Limb (tissue), 2 donors: ENCODE measurements at regions not wholly inside any gene's neighbourhood (a gene's known extent, or its start where the extent isn't known, plus 50 kb on each side); places are given as distances from the start of the nearest gene placed in this dataset.
"Not testable (repeated sequence)": the region's sequence is repeated elsewhere in the genome, so short reads cannot be mapped to it uniquely, and the experiment has no call there.

Experiments
- DNase-seq, 2 donors: peaks; one replicate each; pipeline ENCODE4 v3.0.0-alpha.2; 2016; ENCODE audit errors: extremely low spot score in 2 of 2

DNA sequence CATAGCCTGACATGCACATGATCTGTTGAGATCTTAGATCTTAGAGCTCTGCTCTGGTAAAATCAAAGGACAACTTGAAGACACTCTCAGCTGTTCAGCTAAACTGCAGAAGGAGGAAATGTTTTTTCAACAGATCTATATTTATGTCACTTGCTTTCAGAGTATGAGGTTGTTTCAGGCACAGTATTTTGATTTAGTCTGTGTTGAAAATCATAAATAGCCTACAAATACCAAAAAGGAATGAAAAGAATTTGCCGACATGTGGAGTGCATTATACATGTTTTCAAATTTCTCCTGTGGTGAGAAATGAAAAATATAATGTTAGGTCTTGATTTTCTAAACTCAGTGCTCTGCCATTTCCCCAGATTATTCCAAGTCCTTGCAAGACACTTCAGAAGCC is 1118.4 kb downstream of the TBL1XR1 start:
- peak in 1 of 2 donors; percentile 34 for DNase-seq

DNA sequence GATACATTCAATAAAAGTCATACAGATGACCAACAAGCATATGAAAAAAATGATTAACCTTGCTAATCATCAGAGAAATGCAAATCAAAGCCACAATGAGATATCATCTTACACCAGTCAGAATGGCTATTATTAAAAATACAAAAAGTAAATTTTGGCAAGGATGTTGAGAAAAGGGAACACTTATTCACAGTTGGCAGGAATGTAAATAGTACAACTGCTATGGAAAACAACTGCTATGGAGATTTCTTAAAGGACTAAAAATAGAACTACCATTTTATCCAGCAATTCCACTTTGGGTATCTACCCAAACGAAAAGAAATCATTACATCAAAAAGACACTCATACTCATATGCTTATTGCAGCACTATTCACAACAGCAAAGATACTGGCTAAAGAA is 1121.8 kb downstream of the TBL1XR1 start:
- no peak for DNase-seq

DNA sequence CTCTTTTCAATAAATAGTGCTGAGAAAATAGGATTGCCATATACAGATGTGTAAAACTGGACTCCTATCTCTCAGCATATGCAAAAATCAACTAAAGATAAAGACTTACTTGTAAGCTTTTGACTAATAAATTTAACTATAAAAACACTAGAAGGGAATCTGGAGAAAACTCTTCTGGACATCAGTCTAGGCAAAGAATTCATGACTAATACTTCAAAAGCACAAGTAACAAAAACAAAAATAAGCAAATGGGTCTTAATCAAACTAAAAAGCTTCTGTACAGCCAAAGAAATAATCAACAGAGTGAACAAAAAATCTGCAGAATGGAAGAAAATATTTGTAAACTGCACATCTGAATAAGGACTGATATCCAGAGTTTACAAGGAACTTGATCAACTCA is 1122.2 kb downstream of the TBL1XR1 start:
- no peak for DNase-seq

DNA sequence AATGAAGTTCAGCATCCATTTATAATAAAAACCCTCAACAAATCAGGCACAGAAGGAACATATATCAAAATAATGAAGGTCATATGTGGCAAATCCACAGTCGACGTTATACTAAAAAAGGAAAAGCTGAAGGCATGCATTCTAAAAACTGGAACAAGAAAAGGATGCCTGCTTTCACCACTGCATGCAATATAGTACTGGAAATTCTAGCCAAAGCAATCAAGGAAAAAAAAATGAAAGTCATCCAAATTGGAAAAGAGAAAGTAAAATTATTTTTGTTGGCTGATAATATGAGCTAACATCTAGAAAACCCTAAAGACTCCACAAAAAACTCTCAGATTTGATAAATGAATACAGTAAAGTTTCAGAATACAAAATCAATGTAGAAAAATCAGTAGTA is 1123.2 kb downstream of the TBL1XR1 start:
- no peak for DNase-seq

DNA sequence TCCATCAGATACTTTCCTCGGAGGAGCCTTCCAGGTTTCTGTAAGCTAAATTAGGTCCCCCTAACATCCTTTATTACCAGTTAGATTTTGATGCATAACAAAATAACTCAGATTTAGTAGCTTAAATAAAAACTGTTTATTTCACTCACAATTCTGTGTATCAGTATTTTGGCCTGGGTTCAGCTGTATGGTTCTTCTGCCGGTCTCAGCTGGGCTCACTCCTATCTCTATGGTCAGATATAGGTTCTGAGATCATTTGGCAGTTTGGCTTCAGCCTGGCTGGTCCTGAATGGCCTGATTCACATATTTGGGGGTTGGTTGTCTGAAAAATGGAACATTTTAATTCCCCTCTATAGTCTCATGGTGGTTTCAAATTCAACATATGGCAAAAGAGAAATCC is 1125.3 kb downstream of the TBL1XR1 start:
- DNase-seq, result no peak

DNA sequence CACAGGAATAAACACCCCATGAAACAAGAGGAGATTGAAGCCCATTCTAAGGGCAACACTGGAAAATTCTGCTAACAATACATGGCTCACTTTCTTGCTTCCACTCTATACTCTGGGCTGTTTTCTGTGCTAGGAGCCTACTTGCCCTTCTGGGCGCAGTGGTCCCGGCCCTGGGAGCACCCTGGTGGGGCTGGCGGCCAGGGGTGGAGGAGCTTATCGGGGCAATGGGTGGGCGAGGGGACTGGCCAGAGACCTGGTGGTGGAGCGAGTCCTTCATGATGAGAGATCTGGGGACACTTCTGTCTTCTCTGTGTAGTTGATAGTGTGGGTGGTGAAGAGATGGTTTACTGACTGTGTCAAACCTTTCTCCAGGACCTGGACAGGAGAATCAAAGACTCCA is 1128.5 kb downstream of the TBL1XR1 start:
- DNase-seq, result no peak

DNA sequence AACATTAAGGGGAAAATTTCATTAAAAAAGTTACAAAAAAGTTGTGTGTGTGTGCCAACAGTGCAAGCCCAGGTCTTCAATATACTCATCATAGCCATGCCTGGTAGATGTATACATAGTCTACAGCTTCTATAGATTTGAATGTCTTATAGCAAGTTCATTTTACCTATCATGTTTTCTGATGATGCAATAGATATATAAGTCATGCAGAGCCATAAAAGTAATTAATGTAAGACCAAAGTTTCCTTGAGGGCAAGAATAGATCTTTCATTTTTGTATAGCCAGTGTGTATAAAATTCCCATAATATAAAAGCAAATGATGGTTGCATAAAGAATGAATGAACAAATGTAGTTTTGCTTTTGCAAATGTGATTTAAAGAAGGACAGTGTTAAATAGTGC is 1138.4 kb downstream of the TBL1XR1 start:
- no peak for DNase-seq

DNA sequence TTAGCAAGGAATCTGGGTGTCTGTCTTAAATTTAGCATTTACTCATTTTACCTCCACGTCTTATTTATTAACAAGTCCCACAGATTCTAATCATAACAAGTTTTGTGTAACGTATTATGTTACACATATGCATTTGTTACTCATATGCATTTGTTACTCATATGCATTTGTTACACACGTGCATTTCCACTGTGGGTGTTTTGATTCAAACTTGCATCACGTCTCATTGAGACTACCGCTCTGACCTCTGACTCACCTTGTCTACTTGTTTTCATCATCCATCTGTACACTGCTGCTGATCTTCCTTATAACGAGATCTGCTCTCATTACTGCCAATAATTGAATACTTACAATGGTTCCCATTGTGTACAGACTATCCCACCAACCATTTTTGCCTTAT is 1141.4 kb downstream of the TBL1XR1 start:
- no peak for DNase-seq

DNA sequence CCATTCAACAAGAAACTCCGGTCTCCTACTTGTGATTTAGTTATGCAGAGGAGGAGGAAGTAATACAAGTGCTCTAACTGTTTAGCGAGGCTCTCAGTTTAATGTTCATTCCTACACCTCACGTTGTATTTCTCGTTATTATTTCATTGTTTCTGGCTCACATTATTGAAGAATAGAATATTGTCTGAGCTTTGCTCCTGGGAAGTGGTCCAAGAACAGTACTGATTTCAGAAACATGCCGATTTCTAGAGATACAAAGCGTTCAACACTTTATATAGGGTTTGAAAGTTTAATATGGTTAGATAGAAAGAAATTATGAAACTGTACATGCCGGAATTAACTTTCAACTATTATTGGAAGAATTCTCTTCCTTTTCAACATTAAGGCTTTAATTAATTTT is 1145.5 kb downstream of the TBL1XR1 start:
- peak in 1 of 2 donors; percentile 9 for DNase-seq

DNA sequence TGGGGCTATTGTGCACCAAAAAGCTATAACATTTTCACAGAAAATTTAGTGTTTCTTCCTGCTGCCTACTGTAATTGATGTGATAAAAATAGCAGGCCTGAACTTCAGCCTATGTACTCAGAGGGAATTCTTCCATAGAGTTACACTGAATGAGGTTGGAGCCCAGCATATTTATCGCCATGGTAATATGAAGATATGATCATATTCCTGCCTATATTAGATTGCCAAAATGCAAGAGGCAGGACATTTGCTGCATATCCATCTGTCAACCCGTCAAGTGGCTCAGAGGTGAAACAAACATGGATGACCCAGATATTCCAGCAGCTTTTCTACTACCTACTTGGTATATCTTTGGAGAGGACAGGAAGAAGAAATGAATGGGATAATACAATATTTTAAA is 1150.6 kb downstream of the TBL1XR1 start:
- no peak for DNase-seq

DNA sequence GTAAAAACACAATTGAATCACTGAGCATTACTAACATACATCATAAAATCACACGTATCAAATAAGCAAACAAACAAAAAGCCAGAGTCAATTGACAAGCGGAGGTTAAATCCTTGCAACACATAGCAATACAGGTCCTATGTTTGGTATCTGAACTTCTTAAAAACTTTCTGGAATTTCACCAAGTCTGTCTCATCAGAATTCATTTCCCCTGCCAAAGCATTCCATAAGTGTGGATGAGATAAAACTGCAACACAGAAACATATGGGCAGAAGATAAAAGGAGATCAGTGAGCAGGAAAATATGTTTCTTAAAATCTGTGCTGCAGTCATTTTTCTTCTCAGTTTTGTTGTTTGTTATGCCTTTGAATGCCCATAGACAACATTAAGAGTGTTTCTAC is 1155.5 kb downstream of the TBL1XR1 start:
- DNase-seq, result no peak

DNA sequence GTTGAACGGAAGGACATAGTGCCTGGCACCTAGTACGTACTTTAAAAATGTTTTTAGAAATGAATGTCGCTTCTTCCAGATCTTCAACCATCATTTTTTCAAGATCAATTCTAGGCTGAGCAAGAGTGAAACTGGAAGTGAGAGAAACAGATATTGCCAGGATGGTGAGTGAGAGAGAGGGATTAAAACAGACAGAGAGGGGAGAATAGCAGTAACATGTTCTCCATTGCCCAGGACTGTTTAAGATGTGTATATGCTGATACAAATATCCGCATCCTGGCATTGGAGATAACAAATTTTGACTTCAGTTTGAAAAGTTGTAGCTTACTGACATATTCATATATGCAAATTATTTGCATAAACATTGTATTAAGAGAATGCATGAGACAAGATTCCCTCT is 1156.1 kb downstream of the TBL1XR1 start:
- no peak for DNase-seq

DNA sequence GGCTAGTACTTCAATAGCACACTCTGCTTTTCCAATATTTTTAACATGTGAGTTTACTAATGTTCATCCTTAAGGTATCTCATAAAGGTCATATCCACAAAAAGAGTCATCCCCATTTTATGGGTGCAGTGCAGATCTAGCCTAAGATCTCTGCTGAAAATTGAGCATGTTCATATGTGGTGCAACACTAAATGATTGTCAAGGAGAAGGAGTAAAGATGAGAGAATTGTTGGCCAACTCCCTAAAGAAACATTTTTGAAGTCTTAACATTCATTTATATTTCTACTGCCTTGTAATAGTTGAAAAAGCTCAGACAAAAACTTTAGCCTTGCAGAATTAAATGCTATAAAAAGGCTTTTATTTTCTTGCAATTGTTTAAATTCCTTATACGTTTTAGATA is 1159.6 kb downstream of the TBL1XR1 start:
- no peak for DNase-seq

DNA sequence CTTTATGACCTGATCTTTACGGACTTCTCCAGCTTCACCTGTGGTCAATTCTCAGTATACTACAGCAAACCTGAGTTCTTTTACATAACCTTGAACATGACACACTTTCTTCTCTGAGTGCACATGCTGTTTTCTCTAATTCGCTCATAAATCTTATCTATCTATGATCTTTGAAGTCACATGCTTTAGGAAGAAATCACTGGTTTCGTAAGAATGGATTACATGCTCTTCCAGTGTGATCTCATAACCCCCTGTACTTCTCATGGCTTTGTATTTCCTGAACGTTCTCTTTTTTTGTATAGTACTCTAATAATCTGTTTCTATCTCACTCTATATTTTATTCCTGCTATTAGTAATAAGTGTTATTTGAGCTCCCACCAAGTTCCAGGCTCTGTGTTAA is 1165.2 kb downstream of the TBL1XR1 start:
- no peak for DNase-seq

DNA sequence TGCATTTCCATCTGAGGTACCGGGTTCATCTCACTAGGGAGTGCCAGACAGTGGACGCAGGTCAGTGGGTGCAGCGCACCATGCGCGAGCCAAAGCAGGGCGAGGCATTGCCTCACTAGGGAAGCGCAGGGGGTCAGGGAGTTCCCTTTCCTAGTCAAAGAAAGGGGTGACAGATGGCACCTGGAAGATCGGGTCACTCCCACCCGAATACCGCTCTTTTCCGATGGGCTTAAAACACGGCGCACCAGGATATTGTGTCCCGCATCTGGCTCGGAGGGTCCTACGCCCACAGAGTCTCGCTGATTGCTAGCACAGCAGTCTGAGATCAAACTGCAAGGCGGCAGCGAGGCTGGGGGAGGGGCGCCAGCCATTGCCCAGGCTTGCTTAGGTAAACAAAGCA is 1157.1 kb downstream of the NAALADL2 start:
- not testable (repeated sequence) for DNase-seq

DNA sequence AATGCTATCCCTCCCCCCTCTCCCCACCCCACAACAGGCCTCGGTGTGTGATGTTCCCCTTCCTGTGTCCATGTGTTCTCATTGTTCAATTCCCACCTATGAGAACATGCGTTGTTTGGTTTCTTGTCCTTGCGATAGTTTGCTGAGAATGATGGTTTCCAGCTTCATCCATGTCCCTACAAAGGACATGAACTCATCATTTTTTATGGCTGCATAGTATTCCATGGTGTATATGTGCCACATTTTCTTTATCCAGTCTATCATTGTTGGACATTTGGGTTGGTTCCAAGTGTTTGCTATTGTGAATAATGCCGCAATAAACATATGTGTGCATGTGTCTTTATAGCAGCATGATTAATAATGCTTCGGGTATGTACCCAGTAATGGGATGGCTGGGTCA is 1156.1 kb downstream of the NAALADL2 start:
- not testable (repeated sequence) for DNase-seq

DNA sequence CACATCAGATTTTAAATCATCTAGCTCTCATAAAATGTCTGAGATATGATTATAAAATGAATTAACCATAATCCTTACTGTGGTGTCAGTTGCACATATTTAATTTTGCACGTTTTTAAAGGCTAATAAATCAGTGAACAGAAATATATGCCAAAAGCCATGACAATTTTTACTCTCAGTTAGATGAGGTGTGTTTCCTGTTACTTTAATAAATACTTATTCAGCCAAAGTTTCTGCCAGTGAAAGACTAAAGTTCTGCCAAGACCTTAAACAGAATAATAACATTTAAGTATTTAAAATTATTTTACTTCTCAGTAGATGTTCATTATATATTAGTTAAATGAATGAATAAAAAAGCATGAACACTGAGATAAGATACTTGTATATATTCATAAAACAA is 1150.1 kb downstream of the NAALADL2 start:
- no peak for DNase-seq

DNA sequence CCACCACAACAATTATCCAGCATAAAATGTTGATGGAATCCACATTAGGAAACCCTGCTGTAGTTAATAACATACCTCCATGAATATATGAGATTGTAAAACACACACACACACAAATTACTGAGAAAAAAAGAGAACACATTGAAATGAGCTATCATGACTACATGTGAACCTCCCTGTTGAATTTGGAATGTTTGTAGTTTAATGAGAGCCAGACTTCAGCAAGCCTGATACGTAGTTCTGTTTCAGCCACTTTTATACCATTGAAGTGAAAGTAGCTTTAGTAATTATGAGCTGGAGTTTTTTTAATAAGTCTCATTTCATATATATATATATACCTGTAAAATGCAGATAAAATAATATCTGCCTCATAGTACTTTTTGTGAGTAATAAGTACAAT is 1146.4 kb downstream of the NAALADL2 start:
- no peak for DNase-seq

DNA sequence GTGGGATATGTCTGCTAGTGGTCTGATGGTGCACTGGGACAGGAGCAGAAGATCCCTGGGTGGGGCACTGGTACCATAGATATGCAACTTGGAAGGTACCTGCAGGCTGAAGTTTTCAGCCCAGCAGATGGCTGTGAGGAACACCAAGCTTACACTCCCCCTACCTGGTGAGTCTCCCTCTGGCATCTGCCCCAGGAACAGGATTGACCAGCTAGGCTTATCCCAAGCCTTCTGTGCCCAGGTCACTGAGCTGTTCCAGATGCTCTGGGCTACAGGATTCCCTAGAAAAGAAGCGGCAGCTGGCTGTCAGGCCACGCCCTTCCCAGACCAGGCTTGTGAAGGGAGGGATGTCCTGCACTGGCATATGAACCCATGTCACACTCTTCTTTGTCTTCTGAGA is 1130.0 kb downstream of the NAALADL2 start:
- DNase-seq, result no peak

DNA sequence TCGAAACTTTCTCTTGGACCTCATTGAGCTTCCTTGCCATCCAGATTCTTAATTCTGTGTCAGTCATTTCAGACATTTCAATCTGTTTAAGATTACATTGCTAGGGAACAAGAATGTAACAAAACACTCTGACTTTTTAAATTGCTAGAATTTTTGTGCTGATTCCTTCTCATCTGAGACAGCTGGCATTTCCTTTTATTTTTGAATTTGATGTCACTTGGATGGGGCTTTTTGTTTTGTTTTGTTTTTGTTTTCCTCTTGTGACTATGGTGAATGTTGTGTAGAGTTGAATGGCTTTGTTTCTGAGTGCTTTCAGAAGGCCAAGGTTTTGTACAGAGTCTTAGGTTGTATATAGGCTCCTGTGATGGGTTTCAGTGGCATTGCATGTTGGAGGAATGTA is 1129.3 kb downstream of the NAALADL2 start:
- DNase-seq, result no peak

DNA sequence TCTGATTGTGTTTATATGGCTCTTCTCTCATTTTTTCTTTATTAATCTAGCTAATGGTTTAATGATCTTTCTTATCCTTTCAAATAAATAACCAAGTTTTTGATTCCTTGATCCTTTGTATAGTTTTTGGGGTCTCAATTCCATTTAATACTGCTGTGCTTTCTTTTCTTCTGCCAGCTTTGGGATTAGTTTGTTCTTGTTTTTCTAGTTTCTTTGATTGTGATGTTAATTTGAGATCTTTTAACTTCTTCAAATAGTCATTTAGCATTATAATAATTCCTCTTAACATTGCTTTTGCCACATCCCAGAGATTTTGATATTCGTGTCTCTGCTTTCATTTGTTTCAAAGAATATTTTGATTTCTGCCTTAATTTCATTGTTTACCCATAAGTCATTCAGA is 1126.6 kb downstream of the NAALADL2 start:
- no peak for DNase-seq

DNA sequence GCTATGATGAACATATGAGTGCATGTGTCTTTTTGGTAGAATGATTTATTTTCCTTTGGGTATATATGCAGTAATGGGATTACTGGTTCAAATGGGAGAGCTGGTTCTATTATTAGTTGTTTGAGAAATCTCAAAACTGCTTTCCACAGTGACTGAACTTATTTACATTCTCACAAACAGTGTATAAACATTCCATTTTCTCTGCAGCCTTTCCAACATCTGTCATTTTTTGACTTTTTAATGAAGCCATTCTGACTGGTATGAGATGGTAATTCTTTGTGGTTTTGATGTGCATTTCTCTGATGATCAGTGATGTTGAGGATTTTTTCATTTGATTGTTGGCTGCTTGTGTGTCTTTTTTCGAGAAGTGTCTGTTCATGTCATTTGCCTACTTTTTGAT is 1124.2 kb downstream of the NAALADL2 start:
- no peak for DNase-seq

DNA sequence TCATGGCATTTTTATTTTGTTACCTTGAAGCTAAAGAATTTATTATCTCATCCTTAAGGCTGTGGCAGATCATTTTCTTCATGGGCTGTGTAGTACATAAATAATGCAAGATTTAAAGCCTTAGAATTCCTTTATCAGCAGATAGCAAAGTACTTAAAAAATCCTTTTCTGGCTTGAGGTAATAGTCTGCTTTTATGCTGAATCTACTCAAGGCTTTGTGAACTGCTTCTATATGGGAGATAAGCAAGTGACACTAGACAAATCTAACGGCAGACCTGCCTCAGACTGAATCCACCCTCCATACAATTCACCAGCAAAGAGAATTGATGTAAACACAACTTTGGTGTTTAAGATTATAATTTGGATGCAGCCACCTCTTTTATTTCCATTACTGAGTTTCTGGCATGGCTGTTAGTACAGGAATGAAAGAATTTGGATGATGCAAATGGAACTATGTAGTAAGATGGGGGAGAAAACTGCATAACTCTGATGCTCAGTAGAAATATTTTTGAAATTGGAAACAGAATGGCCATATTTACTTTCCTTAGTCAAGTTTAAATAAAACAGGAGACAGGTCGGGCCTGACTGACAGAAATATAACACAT is 1121.5 kb downstream of the NAALADL2 start:
- DNase-seq, result no peak
